HG02678 (cell line): ENCODE measurements at regions not wholly inside any gene's neighbourhood (a gene's known extent, or its start where the extent isn't known, plus 50 kb on each side); places are given as distances from the start of the nearest gene placed in this dataset.

ENCODE experiments used
- ATAC-seq: cut with Tn5 transposase; IDR thresholded peaks from one replicate; pipeline ENCODE4 v1.9.1; 2021; ENCODE audit warnings: mild to moderate bottlenecking, moderate library complexity; ENCODE audit not compliant: unreplicated experiment

GRCh38 chr9:116095403-116095802 lies 58.2 kb upstream of the PAPPA start:
- ATAC-seq, result no peak

DNA sequence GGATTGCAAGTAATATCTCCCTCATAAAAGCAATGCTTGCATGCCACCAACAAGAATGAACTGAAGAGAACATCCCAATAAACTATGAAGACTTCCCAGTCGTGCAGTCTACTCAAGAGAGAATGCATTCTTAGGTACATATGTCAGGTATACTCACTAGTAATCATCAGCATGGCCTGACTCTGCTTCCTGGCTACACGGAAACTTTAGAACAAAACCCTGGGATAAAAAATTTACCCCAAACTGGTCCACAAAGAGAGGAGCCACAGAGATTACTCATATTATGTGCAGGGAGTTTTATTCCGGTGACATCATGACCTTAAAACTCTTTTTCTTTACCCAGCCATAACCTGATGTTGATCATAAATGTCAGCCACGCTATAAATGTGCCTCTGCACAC lies 57.5 kb upstream of the PAPPA start:
- no peak for ATAC-seq

DNA sequence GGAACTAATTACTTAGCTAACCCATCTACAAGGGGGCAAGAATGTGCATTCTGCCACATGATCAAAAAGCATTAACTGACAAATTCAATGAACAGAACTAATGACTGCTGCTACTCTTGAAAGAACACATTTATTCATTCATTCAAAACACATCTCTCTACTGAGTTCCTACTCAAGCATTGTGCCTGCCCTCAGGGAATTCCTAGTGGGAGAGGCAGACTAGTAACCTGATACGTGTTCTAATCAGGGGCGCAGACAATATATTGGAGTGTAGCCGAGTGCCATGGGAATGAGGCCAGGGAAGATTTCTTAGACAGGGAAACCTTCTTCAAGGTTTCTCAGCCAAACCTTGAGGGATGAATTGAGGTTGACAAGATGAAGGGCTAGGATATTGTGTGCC lies 56.7 kb upstream of the PAPPA start:
- ATAC-seq, result no peak

DNA sequence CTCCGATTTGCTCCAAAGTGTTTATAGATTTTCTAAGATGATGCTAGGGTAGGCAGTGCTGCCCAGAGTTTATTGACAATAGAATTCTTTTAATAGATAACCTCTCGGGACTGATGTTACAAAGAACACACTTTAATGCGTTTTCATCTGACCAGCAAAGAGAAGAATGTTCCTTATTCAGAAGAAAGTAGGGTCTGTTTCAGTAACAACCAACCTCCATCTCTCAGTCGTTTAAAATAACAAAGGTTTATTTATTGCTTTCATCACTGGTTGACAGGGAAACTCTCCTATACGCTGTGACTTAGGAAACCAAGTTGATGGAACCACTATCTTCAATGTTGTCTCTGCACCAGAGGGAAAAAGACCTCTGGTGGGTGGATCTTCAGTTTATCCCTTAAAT lies 55.1 kb upstream of the PAPPA start:
- ATAC-seq, result no peak

GRCh38 chr9:116099821-116100220 lies 53.8 kb upstream of the PAPPA start:
- no peak for ATAC-seq

- ATAC-seq, result no peak
Observed at GRCh38 chr9:116100711-116101121, 52.9 kb upstream of the PAPPA start.

- ATAC-seq, result no peak
Observed at GRCh38 chr9:116101516-116101915, 52.1 kb upstream of the PAPPA start.

DNA sequence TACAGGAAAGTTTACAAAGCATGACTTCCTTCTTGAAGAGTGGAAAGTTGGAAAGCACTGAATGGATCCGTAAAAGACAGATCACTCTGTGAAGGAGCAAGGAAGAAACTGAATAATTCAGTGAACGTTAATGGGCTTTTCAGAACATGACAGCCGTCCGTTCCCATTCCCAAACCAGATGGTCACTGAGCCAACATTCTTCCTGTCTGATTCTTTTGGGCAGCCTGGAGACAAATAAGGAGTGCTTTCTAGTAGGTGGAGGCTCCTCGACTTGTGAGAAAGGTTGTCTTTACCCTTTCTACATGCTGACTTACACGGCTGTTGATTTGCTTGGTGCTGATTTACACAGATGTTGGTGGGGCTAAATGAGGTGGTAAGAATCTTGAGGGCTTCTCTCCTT lies 51.0 kb upstream of the PAPPA start:
- ATAC-seq, result no peak
